Adrenal gland (tissue), 5 donors: ENCODE measurements at regions not wholly inside any gene's neighbourhood (a gene's known extent, or its start where the extent isn't known, plus 50 kb on each side); places are given as distances from the start of the nearest gene placed in this dataset.
"Not testable (repeated sequence)": the region's sequence is repeated elsewhere in the genome, so short reads cannot be mapped to it uniquely, and the experiment has no call there.

ENCODE experiments used
- POLR2A ChIP-seq, 2 donors: fragments of 450-650 bp; IDR thresholded peaks; one replicate each; pipeline ENCODE4 v1.6.1; 2017; ENCODE audit warnings: antibody characterized with exemption in 2 of 2, mild to moderate bottlenecking in 2 of 2, moderate library complexity in 1 of 2
- TF ChIP-seq, protein P1 (sequence below), 6 experiments: fragments of 450-650 bp in 4 of 6; fragments of 200-600 bp in 2 of 6; sonication (generic) in 1 of 6; IDR thresholded peaks; 1 replicate in 5 of 6; 2 replicates in 1 of 6; pipeline versions ENCODE4 v1.5.1 to v1.8.0; 2016 to 2021; ENCODE audit warnings: antibody characterized with exemption in 6 of 6, mild to moderate bottlenecking in 2 of 6, moderate library complexity in 1 of 6
- donor health status: DM: no; HTN: no; CAD: no.

GRCh38 chr9:62125631-62126611 lies 936.1 kb downstream of the SPATA31A7 start:
- TF ChIP-seq, protein P1, sequence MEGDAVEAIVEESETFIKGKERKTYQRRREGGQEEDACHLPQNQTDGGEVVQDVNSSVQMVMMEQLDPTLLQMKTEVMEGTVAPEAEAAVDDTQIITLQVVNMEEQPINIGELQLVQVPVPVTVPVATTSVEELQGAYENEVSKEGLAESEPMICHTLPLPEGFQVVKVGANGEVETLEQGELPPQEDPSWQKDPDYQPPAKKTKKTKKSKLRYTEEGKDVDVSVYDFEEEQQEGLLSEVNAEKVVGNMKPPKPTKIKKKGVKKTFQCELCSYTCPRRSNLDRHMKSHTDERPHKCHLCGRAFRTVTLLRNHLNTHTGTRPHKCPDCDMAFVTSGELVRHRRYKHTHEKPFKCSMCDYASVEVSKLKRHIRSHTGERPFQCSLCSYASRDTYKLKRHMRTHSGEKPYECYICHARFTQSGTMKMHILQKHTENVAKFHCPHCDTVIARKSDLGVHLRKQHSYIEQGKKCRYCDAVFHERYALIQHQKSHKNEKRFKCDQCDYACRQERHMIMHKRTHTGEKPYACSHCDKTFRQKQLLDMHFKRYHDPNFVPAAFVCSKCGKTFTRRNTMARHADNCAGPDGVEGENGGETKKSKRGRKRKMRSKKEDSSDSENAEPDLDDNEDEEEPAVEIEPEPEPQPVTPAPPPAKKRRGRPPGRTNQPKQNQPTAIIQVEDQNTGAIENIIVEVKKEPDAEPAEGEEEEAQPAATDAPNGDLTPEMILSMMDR (IDR thresholded peaks at IDR 0.05) = not testable (repeated sequence)
- not testable (repeated sequence) for TF ChIP-seq POLR2A (IDR thresholded peaks at IDR 0.05)
